K562 (cell line): ENCODE measurements at regions not wholly inside any gene's neighbourhood (a gene's known extent, or its start where the extent isn't known, plus 50 kb on each side); places are given as distances from the start of the nearest gene placed in this dataset.

Source experiments
- CBX3 ChIP-seq, 2 experiments: IDR thresholded peaks; 1 replicate in 1 of 2; 2 replicates in 1 of 2; pipeline ENCODE4 v1.6.1; 2012; ENCODE audit warnings: inconsistent platforms in 2 of 2, low read length in 2 of 2, borderline replicate concordance in 1 of 2, control low read depth in 1 of 2
- HDAC1 ChIP-seq, 2 experiments: fragments of 450-650 bp; IDR thresholded peaks; 2 replicates each; pipeline ENCODE4 v1.6.1; 2016 to 2017; ENCODE audit warnings: inconsistent platforms in 1 of 2, mild to moderate bottlenecking in 1 of 2, moderate library complexity in 1 of 2
- MCM7 ChIP-seq, 2 experiments: fragments of 450-650 bp; IDR thresholded peaks; 2 replicates each; pipeline ENCODE4 v1.6.1; 2016 to 2018
- RBM17 ChIP-seq: fragments of 200-400 bp; formaldehyde crosslinking; IDR thresholded peaks from 2 replicates; pipeline ENCODE4 v1.6.1; 2017; ENCODE audit warnings: low read depth, mild to moderate bottlenecking, low read length, borderline replicate concordance
- REST ChIP-seq, 2 experiments: fragments of 450-650 bp; formaldehyde crosslinking in 1 of 2; IDR thresholded peaks; 2 replicates each; pipeline versions ENCODE4 v1.4.0 to v1.6.1; 2014 to 2020; ENCODE audit warnings: mild to moderate bottlenecking in 2 of 2, borderline replicate concordance in 1 of 2, low read depth in 1 of 2
- SP2 ChIP-seq: IDR thresholded peaks from 2 replicates; pipeline ENCODE4 v1.6.1; 2011; ENCODE audit warnings: mild to moderate bottlenecking, low read depth, low read length, moderate library complexity; ENCODE audit not compliant: poor library complexity, severe bottlenecking; ENCODE audit errors: extremely low read depth
- THAP12 ChIP-seq: fragments of 250-450 bp; sonication (Bioruptor Pico); IDR thresholded peaks from 2 replicates; pipeline ENCODE4 v1.9.0; 2021; ENCODE audit warnings: mild to moderate bottlenecking, inconsistent platforms
- YY1 ChIP-seq, 3 experiments: IDR thresholded peaks; 2 replicates each; pipeline ENCODE4 v1.6.1; 2011; ENCODE audit warnings: low read length in 2 of 3, mild to moderate bottlenecking in 2 of 3, moderate library complexity in 2 of 3, borderline replicate concordance in 1 of 3, control low read depth in 1 of 3, low read depth in 1 of 3; ENCODE audit not compliant: insufficient read depth in 3 of 3, insufficient replicate concordance in 2 of 3, control insufficient read depth in 1 of 3, insufficient read length in 1 of 3; ENCODE audit errors: extremely low read depth in 1 of 3
- ZNF121 ChIP-seq: sonication (generic); formaldehyde crosslinking; conservative IDR thresholded peaks from 2 replicates; pipeline ENCODE4 v1.8.0; 2022; ENCODE audit warnings: missing genetic modification reagents

- no peak for TF ChIP-seq REST (IDR thresholded peaks at IDR 0.05; ENCODE audit: borderline replicate concordance)
- no peak for TF ChIP-seq REST (CRISPR knock-in tag; IDR thresholded peaks at IDR 0.05; ENCODE audit: low read depth)
- no peak for TF ChIP-seq HDAC1 (IDR thresholded peaks at IDR 0.05)
- no peak for TF ChIP-seq RBM17
- no peak for TF ChIP-seq SP2
- no peak for TF ChIP-seq THAP12
- no peak for TF ChIP-seq YY1 (IDR thresholded peaks at IDR 0.05; ENCODE audit: borderline replicate concordance in 1 of 3, control insufficient read depth in 1 of 3, extremely low read depth in 1 of 3, insufficient read depth in 3 of 3, insufficient read length in 1 of 3, insufficient replicate concordance in 2 of 3, low read depth in 1 of 3, low read length in 2 of 3)
- TF ChIP-seq ZNF121 (CRISPR knock-in tag) = no peak
- TF ChIP-seq MCM7 (IDR thresholded peaks at IDR 0.05) = no peak
- TF ChIP-seq CBX3 (IDR thresholded peaks at IDR 0.05; ENCODE audit: borderline replicate concordance in 1 of 2, low read length in 2 of 2) = no peak
Measured at GRCh38 chr21:23245255-23245654, 2247.0 kb downstream of the NCAM2 start (continued).
